NAMALWA (cell line): ENCODE measurements at regions not wholly inside any gene's neighbourhood (a gene's known extent, or its start where the extent isn't known, plus 50 kb on each side); places are given as distances from the start of the nearest gene placed in this dataset.

ENCODE experiments used
- DNase-seq: peaks from one replicate; pipeline ENCODE4 v3.0.0-alpha.2; 2015; ENCODE audit warnings: low spot score

DNA sequence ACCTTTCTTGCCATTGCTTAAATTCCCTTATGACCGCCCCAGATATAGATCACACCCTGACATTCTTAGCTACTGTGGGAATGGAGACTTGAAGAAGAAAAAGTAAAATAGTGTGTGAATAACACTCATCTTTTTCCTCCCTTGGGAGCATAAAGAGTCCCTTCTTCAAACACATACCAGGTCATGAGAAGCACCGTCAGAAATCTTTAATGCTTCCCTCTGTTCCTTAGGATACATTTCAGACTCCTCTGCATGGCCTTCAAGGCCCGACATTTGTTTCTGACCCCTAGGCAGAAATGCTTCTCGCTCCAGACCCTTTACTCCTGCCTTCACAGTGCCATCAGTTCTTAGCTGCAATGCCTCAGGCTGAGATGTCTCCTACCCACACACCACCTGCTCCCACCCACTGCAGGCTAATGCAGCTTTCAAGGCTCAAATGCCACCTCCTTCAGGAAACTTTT, 143.8 kb upstream of the IL12A start:
- no peak for DNase-seq

DNA sequence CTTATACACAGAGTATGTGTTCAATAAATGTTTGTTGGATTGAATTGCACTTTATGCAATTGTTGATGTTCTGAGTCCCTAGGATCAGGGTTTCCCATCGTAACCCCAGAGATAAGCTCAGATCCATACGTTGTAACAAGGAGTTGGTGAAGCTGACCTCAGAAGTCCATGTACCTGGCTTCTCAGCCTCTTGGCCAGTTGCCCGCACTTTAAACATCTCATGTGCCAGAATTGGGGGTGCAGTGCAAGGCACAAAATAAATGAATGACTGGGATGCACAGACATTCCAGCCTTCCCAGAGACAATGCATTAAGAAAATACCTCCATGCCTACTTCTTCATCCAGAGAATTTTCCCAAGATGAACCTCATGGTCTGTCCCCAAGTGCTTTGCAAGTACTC, 142.9 kb upstream of the IL12A start:
- no peak for DNase-seq

GRCh38 chr3:159846255-159846654, 142.4 kb upstream of the IL12A start:
- DNase-seq = no peak

GRCh38 chr3:159848348-159849118, 140.1 kb upstream of the IL12A start:
- no peak for DNase-seq

DNA sequence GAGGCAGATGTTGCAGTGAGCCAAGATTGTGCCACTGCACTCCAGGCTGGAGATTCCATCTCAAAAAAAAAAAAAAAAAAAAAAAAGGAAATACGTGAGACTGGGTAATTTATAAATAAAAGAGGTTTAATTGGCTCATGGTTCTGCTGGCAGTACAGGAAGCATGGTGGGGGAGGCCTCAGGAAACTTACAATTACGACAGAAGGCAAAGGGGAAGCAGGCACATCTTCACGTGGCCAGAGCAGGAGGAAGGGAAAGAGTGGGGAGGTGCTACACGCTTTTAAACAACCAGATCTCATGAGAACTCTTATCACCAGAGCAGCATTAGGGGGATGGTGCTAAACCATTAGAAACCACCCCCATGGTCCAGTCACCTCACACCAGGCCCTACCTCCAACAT, 138.2 kb upstream of the IL12A start:
- no peak for DNase-seq

DNA sequence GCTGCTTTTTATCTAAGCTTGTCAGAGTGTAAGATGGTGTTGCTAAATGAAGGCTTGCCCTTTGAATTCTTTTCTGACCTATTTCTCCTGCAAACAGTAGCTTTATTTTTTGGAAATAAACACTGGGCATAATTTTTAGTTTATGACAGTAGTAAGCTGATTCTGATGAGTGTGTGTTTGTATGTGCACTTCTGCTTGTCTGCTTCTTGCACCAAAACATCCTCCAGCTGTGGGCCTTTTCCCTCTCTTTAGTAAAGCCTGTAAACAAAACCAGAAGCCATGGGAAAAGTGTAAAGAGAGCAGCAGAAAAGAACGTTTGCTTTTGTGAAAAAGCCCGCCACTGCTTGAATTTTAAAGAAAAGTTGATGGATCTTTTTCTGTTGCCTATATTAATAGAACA, 136.4 kb upstream of the IL12A start:
- DNase-seq = no peak

GRCh38 chr3:159852821-159853505, 135.7 kb upstream of the IL12A start:
- no peak for DNase-seq

DNA sequence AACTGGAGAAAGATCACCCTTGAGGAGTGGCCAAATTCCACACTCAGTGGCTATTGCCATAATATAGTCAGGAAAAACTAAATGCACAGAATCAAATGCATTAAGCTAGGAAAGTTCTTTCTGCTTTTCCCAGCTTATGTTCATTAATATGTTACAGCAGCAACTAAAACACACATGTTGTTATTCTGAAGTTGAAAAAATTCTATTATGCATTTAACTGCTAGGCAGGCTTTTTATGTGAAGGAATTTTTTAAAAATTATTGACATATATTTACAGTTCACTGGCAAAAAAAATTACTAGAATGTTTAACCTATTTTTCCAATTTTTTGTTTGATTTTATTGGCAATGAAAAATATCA, 135.2 kb upstream of the IL12A start:
- no peak for DNase-seq

GRCh38 chr3:159854500-159855124, 134.0 kb upstream of the IL12A start:
- DNase-seq = no peak

GRCh38 chr3:159855599-159856346, 132.9 kb upstream of the IL12A start:
- no peak for DNase-seq

DNA sequence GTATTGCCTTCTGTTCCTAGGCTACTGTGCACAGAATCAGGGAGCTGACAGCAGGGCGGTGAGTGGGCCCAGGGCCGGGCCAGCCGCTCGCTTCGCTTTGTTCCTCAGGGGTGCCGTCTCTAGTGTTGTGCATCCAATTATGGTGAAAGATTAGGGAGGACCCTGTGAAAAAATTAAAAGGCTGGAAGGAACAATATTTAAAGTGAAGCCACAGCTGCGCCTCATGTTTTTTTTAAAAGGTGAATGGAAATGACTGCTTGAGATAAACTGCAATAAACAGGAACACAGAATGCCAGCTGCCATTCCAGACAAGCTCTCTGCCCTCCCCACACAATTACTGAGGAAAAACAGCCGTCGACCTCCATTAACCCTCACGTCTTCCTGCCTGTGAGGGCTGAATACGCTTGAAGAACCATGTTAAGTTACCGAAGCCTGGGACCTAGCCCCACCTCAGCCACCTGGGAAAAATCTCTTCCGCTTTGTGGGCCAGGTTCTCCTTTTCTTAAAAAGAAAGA, 132.0 kb upstream of the IL12A start:
- no peak for DNase-seq

GRCh38 chr3:159857840-159858239, 130.8 kb upstream of the IL12A start:
- DNase-seq = no peak

DNA sequence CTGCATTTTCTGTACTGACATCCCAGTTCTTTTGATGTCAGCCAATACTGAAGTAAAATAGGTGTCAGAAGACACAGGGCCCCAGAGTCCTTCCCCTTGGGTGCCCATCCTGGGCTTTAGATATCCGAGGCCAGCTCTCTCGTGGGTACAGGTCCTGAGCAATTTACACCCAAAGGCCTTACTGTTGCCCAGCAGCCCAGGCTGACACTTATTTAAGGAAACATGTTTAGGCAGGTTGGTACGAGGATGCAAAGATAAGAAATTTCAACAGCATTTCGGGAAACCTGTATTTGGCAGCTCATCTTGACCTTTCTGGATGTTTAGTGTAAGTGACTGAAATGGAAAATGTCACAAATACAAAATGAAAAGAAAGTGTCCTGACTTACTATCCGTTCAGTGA, 130.0 kb upstream of the IL12A start:
- DNase-seq = no peak

DNA sequence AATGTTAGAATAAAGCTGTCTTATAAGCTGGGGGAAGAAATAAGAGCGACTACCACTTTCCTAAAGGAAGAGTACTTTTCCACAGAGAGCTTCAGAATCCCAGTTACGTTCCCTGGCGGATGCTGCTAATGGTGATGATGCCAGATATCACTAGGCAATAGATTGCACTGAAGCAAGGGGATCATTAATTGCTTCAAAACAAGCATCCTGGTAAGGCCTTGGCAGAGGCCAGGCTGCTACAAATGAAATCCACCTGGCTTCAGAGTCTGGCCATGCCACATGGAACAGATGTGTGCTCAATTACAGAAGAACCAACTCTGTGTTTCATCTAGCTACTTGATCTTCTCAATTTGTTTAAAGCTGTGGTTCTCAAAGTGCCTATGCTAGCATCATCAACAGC, 129.2 kb upstream of the IL12A start:
- no peak for DNase-seq

- no peak for DNase-seq
These were observed 128.8 kb upstream of the IL12A start for GRCh38 chr3:159859836-159860235.

DNA sequence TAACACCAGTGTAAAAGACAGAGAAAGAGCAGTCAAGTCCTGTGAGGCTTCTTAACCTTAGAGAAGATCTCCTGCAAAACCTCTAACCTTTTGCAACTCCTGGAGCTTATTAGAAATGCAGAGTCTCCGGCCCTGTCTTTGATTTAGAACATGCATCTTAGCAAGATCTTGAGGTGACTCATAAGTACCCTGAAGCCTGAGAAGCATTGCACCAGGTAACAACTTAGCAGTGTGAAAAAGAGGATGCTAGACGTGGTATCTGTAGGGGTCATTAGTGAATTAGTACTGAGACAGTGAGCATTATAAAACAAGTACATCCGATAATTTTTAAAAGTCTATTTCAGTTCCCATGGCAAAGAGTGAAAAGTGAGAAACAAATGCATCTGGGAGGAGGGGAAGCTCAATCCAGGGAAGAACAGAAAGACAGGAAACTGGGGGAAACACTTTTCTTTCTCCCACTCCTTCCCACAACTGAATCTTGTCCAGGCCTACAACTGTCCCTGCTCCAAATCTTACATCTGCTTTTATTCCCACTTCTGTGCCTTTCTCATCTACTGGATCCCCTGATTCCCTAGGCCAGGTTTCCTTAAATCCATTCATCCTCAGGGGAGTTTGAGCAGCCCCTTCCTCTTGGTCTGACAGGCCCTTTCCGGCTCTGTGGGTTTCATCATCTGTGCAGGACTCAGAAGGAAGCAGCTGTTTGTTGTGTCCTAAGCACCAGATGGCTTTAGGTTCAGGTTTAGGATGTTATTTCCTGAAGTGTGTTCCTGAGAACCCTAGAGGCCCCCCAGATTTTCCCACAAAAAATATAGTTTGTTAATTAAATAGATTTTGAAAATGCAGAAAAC, 128.1 kb upstream of the IL12A start:
- peak; percentile 13 for DNase-seq

GRCh38 chr3:159861369-159861987, 127.2 kb upstream of the IL12A start:
- DNase-seq = no peak

DNA sequence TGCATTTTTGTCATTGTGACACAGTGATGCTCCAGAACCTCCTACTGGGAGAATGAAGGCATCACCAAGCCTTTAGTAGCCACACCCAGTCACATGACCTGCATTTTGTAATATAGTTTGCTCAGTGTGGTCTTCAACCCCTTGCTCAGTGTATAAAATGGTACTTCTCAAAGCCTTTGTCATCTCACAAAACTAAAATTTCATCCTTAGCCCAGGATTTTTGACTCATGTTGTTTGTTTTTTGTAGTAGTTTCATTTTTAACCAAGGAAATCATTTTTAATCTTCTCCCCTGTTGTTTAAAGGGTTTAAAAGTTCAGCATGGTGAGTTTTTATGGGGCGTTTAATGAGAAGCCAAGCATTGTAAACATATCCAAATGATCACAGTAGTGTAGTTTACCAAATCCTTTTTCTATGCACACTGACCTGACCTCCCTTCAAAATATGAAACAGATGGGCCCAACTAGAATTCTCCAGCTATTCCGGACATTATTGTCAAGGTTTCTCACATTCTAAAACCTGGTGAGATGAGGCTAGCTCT, 123.5 kb upstream of the IL12A start:
- DNase-seq = no peak

- DNase-seq = no peak
These were observed 122.4 kb upstream of the IL12A start for GRCh38 chr3:159866201-159866746.

- no peak for DNase-seq
These were observed 121.3 kb upstream of the IL12A start for GRCh38 chr3:159867372-159867771.
